GM19351 (cell line): ENCODE measurements at regions not wholly inside any gene's neighbourhood (a gene's known extent, or its start where the extent isn't known, plus 50 kb on each side); places are given as distances from the start of the nearest gene placed in this dataset.
A peak's percentile ranks its signal among the peaks of the same experiment; 100 is the strongest.
"Not testable (repeated sequence)": the region's sequence is repeated elsewhere in the genome, so short reads cannot be mapped to it uniquely, and the experiment has no call there.

Source experiments
- ATAC-seq: cut with Tn5 transposase; IDR thresholded peaks from one replicate; pipeline ENCODE4 v1.9.1; 2021; ENCODE audit warnings: mild to moderate bottlenecking, moderate library complexity; ENCODE audit not compliant: unreplicated experiment

DNA sequence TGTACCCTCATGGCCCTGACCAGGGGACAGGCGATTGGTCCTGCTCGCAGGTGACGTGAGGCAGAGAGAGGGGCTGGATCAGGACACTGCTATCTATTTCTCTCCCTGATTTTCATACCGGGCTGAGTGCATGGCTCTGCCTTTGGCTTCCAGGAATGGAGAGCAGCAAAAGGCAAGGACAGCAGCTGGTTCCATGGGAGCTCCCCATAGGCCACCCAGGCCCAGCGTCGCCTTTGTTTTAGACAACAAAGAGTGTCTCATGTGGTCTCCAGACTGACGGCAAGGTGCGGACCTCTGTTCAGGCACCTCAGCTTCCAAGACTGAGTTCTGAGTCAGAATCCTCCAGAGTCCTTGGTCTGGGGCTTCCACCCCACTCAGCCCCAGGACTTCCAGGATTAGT, 123.1 kb downstream of the VEGFA start:
- no peak for ATAC-seq

DNA sequence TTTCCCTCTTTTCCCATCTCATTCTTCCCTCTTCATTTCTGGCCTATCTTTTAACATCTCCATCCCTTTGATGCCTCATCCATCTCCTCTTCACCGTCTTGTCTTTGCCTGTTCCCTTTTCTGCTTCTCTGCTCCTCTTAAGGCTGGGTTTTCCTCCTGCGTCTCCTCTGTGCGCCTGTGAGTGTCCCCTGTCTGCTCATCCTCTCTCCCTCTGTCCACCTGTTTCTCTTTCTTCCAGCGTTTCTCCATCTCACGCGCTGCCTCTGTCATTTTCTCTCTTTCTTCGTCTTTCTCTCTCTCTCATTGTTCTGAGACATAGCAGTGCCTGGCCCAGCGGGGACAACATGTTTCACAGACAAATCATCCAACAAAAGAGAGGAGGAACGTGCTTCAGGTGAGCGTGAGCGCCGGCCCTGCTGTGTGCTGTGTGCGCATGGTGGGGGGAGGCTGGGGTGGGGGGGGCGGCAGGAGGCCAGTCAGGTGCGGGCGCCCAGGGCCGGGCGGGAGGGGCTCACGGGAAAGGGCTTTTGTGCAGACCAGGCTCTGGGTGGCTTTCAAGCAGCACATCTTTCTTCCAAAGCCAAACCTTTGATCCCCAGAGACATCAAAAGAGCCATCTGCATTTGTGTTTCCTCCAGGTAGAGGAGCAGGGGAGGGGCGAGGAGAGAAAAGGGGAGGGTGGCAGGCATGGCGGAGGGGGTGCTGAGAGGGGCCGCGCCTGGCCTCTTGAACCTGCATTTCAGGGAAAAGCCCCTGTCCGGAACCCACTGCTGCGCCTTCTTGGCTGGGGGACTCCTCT, 121.3 kb downstream of the VEGFA start:
- no peak for ATAC-seq

DNA sequence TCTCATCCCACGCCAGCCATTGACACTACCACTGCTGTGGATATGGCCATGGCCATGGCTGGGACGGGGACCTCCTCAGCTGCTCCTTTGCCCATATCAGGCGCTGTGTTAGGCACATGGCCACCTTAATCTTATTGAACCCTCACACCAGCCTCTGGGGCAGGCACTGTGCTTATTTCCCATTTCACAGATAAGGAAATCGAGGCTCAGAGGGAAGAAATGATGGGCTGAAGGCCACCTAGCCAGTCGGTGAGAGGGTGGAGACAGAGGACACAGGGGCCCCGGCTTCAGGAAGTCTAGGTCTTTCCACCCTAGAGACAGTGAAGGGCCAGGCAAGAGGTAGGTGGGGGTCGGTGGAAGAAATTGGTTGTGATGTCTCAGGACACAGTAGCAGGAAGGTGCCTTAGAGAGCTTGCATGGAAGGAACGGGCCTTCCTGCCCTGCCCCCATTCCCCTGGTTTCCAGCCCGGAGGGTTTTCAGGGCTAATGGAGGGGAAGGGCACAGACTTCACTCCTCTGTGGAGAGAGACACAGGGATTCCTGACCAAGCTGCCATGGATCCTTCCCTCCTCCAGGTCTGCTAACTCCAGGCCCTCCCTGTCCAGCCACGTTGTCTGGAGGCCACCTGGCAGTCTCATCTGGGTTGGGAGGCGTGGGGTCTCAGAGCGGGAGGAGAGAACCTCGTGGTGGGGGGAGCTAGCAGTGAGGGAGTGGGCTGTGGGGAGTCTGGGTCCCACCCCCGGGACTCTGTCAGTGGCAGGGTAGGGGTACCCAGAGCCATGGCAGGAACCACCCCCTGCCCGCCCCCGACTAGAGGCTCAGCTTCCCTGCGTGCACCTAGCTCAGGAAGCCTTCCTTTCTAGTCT, 120.4 kb downstream of the VEGFA start:
- ATAC-seq = no peak

DNA sequence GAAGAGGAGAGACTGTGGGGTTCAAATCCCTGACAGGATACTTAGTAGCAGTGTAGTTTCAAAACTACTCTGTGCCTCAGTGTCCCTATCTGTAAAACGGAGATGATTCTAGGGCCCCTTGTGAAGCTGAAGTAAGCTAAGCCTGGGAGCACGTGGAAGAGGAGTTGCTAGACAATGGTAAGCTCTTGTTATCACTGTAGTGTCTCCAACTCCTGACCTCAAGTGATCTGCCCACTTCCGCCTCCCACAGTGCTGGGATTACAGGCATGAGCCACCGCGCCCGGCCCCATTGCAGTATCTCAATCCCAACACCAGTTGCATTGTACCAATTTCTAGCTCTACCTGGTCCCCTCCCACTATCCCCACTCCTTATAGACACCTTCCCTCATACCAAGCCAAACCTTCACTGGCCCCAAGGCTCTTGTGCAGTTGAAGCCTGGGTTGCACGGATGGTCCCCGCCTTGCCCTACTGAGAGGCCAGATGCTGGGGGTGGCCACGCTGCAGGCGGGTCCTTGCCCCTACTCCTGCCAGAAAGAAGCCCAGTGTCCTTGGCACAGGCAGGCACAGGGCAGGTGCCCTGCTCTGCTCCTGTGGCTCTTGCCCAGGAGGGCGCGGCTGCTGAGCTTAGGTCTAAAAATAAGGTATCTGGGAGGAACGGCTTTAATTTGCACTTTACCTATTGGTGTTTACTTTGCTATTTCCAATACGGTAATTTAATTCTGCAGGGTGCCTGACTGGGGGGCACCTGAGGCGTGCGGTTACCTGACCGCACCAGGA, 118.1 kb downstream of the VEGFA start:
- no peak for ATAC-seq

DNA sequence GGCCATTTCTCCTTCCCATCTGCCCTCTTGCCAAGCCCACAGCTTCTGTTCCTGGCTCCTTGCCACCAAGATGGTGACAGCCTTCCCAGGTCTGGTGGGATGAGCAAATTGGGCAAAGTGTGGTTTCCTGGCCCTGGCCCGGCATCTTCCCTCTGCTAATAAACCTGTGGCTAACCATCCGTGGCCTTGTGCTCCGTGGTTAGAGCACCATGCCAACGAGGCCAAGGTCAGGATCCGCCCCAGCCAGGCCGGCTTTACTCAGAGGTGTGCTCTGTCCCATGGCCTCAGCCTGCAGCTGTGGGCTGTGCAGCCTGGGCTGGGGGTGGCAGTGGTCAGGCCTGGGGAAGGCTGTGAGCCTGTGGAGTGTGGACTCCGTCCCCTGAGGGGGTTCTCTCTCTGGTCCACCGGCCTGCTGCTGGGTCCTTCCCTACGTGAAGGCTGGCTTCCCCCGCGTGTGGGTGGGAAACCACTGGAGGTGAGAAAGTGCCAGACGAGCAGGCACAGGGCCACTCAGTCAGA, 117.4 kb downstream of the VEGFA start:
- no peak for ATAC-seq

DNA sequence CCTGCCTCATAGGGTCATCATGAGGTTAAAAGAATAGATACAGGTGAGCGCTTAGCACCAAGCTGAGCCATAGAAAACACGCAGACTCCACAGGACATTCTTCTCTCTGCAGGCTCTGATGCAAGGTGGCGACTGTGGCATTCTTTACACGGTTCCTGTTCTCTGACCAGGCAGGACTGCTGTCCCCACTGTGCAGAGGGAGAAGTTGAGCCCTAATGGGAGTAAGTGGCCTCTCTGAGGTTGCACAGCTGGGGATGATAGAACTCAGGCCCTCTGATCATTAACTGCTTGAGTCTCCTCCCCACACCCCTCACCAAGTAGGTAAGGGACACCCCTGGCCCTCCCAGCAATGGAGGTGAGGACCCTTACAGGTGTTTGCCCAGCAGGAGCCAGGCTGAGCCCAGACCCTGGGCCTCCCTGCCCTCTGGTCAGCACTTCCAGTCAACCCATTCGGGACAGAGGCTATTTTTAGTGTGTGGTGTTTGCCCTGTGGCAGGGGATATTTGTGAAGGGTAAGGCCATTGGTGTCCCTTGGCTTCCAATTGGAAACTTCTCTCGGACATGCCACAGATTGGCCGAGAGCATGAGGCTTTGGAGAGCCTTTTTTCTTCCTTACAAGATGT, 116.8 kb downstream of the VEGFA start:
- ATAC-seq = no peak

DNA sequence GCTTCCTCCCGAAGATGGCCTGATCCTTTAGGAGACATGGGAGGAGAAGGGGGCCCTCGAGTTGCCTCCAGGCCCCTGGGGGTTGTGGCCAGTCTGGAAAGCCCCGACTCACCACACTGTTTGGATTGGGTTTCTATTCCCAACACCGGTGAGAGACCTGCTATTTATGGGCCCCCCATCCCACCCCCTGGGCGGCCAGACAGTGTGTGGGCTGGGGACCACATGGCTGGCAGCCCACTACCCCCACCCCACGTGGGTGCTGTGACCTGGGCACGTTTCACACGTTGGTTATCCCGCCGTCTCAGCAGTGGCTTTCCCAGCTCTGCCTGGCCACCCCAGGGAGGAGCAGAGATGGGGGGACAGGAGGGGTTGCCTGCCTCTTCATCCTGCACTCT, 116.1 kb downstream of the VEGFA start:
- no peak for ATAC-seq

DNA sequence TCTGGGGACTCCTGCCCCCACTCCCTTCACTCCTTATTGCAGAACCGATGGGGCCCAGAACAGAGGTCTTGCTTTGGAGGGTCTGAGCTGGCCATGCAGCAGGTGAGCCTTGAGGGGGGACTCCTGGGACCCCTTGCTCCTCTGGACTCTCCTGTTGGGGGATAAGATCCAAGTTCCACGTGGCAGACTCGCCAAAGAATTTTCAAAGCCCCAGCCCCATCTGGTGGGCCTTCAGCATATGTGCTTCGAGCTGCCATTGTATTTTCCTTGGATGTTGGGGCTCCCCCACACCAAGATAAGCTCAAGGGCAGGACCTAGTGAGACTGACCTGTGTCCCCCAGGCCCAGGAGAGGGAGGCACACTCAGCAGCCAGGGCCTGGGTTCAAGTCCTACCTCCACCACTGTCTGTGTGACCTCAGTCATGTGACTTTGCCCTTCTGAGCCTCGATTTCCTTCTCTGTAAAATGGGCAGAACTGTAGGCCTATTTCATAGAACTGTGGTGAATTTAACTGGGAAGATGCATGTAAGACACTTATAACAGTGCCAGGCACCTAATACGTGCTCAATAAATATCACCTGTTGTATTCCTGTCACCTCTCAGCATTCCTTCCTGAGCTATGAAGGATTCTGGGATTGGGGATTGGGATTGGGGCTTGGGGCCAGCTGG, 115.5 kb downstream of the VEGFA start:
- ATAC-seq = no peak

DNA sequence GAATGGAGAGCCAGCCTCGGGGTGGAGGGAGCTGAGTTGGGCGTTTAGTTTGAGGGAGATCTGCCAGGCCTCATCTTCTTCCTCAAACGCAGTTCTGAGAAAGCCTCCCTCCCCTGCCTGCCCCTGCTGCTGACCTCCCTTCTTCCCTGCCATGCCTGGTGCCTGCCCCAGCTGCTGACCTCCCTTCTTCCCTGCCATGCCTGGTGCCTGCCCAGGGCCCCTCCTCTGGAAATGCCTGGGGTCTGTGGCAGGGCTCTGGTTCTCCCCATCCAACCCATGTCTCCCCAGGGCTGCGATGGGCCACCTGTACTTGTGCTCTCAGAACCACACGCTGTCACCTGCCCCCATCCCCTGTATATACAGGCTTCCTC, 114.6 kb downstream of the VEGFA start:
- ATAC-seq = no peak

DNA sequence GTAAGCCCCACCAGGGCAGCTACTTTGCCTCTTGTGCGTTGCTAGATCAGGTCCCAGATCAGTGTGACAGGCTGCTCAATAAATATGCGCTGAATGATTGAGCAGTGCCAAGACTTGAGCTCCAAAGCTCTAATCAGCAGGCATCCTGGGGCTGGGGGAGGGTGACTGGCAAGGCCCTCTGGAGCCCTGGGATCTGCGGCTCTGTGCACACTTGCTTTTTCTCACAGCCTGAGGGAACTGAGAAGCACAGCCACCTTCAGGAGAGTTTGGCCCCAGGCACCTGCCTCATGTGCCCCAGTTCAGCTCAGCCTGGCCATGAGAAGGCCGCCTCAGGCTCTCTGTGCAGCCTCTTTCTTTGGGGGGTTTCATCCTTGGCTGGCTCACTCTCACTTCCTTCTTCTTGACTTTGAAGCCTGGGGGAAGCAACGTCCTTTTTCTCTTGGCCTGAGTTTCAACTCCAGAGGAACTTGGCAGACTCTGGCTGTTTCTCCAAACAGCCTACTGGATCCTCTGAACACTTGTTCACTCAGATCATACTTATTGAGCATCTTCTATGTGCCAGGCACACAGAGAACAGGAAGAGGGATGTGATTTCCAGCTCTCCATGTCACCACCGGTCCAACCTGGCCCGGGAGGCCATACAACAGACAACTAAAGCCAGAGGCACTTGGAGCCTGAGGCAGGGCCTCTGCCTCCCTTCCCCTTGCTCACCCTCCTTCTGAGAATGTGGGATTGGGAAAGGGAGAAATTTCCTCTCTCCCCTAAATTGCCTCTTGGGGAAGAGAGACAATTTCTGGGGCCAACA, 114.0 kb downstream of the VEGFA start:
- peak; percentile 72 for ATAC-seq

DNA sequence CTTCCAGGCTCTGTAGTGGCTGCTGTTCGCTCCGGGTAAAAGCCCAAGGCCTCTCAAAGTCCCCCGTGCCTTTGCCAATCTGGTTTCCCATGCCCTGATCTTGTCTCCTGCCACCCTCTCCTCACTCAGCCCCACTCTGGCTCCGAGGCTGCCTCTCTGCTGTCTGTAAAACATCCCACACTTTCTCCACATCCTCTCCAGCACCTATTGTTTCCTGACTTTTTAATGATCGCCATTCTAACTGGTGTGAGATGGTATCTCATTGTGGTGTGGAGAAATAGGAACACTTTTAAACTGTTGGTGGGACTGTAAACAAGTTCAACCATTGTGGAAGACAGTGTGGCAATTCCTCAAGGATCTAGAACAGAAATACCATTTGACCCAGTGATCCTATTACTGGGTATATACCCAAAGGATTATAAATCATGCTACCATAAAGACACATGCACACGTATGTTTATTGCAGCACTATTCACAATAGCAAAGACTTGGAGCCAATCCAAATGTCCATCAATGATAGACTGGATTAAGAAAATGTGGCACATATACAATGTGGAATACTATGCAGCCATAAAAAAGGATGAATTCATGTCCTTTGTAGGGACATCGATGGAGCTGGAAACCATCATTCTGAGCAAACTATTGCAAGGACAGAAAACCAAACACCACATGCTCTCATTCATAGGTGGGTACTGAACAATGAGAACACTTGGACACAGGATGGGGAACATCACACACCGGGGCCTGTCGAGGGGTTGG, 112.9 kb downstream of the VEGFA start:
- ATAC-seq = not testable (repeated sequence)

DNA sequence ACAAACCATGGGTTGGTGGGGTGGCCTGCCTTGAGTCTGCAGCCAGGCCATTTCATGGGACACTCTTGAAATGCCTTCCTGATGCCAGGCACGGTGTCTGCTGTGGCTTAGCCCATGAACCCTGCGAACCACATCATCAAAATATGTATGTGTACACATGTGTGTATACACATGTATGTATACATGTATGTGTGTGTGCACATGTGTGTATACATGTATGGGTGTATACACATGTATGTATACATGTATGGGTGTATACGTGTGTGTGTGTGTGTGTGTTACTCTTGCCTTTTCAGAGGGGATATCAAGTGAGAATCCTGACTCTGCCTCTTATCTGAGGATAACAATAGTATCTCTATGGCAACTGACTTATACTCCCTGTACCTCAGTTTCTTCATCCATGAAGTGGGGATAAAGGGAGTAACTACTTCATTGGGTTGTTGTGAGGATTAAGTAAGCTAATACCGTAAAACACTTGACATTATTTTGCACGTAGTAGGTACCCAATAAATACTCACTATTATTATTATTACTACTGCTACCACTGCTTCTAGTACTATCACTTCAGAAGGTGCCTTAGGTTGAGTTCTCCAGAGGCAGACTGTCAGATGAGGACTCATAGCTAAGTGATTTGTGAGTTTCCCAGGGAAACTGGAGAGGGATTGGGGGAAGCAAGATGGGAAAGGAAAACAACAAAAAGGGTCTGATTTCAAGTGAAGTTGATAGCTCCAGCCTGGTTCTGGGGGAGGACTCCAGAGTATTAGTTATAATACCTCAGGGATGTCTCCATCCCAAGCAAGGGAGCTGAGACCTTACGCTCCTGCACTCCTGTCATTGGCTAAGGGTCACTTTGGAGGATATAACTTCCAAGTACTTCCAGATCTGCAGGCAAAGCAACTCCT, 110.5 kb downstream of the VEGFA start:
- ATAC-seq = no peak

DNA sequence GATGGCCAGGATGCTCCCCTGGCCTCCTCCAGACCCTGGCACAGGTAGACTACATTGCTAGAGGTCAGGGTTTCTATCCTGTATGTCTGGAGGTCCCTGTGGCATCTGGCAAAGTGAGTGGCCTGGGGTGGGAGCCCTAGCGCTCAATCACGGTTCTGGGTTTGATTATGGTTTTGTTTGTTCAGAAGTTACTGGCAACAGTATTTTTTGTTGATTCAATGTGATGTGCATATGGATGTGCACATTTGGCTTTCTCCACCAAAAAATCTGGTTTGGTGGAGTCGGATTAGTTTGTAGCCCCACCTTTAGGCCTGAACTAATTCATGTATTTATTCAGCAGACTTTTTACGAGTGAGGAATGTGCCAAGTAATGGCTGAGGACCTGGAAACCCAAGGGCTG, 109.7 kb downstream of the VEGFA start:
- ATAC-seq = no peak

DNA sequence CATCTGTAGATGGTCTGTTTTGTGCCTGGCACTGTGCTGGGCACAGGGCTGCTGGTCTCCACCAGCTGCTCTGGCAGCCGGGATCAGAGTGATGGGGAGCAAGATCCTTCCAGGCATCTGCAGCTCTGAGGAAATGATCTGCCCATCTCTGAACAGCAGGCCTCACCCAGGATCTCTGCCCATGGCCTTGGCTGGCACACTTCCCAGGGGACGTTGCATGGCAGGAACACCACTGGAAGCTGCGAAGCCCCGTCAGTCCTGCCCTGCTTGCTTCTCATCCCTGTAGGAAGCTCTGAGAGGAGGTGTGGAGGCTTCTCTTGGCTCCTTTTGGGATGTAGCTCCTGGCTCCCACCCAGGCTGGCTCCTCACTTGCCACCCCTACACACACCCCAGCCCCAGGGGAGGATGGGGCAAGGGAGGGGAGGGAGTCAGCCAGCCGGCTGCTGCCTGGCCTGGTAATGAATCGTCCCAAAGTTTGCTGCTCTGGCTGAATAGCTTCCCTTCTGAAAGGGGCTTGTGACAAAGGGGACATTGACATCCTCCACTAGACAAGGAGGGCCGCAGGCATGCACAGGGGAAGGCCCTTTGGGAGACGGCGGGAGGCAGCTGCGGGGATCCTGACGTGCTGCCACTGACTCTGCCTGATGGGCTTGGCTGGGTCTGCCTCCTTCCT, 108.9 kb downstream of the VEGFA start:
- no peak for ATAC-seq

DNA sequence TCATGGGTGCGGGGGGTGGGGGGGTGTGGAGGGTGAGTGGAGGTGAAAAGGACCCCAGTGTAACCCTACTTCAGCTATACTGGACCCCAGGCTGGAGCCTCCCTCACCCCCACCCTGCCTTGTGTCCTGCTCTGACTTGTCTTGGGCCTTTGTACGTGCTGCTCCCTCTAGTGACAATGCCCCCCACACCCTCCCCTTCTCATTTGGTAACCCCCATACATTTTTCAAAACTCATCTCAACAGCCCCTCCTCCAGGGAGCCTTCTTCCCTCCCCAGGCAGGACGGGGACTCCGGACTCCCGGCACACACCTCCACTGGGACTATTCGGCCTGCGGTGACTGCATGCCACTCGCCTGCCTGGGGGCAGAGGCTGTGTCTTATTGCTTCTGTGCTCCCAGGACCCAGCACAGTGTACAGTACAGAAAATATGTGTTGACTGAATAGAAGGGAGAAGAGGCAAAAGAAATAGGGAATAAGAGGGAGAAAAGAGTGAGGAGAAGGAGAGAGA, 108.2 kb downstream of the VEGFA start:
- ATAC-seq = no peak

DNA sequence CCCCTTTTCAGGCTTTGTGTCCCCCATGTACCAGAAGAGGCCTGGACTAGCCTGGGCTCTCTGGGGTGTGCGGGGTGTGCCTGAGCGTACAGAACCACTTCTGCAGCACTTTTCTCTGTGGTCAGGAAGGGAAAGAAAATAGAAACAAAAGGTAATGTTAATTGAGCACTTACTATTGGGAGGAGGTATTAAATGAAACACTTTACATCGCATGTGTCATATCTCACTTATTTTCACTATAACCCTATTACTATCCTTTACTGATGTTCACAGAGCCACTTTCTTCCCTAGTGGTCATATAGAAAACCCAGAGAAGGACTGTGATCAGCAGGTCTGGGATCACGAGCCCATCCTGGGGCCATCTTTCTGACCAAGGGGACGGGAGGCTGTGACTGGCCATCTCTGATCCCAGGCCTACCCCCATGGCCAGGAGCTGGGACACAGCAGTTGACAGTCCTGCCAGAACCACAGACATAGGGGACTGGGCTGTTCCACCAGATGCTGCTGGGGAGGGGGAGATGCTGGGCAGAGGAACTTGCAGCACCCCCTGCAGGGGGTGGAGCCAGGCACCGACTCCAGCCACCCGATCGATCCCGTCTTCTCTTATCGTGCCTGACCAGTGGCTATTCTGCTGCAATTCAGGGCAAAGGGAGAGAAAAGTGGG, 107.6 kb downstream of the VEGFA start:
- no peak for ATAC-seq
